Left lung (tissue), 4 donors: ENCODE measurements at regions not wholly inside any gene's neighbourhood (a gene's known extent, or its start where the extent isn't known, plus 50 kb on each side); places are given as distances from the start of the nearest gene placed in this dataset.
"Not testable (repeated sequence)": the region's sequence is repeated elsewhere in the genome, so short reads cannot be mapped to it uniquely, and the experiment has no call there.

ENCODE experiments used
- ATAC-seq: fragments of 200-7000 bp; cut with Tn5 transposase; one replicate; pipeline ENCODE4 v1.9.1; 2020; ENCODE audit warnings: moderate library complexity
- DNase-seq, 4 donors: peaks; one replicate each; pipeline ENCODE4 v3.0.0-alpha.2; 2013 to 2020
- H3K27ac ChIP-seq, 2 donors: fragments of 200-600 bp; sonication (generic) in 1 of 2; one replicate each; pipeline versions ENCODE4 v1.5.0 to v1.8.0; 2020 to 2021
- H3K27me3 ChIP-seq, 2 donors: fragments of 200-600 bp; sonication (generic) in 1 of 2; one replicate each; pipeline versions ENCODE4 v1.5.0 to v1.8.0; 2020 to 2021
- H3K36me3 ChIP-seq, 2 donors: fragments of 200-600 bp; sonication (generic) in 1 of 2; one replicate each; pipeline versions ENCODE4 v1.5.0 to v1.8.0; 2020 to 2021
- H3K4me1 ChIP-seq, 2 donors: fragments of 200-600 bp; one replicate each; pipeline ENCODE4 v1.8.0; 2021
- H3K4me3 ChIP-seq, 2 donors: fragments of 200-600 bp; sonication (generic) in 1 of 2; one replicate each; pipeline versions ENCODE4 v1.5.0 to v1.8.0; 2020 to 2021; ENCODE audit warnings: mild to moderate bottlenecking in 1 of 2
- H3K9me3 ChIP-seq, 2 donors: fragments of 200-600 bp; sonication (generic) in 1 of 2; one replicate each; pipeline versions ENCODE4 v1.5.0 to v1.8.0; 2020 to 2021
- CTCF ChIP-seq, 2 donors: fragments of 200-600 bp; sonication (generic) in 1 of 2; IDR thresholded peaks; one replicate each; pipeline versions ENCODE4 v1.5.0 to v1.8.0; 2021; ENCODE audit warnings: antibody characterized with exemption in 2 of 2
- intact Hi-C, 2 donors: fragments of 100-400 bp; cut with DNase I; formaldehyde crosslinking; loops; one replicate each; pipeline versions ENCODE4 v1.11.2 to v1.14.2; 2022
- donor health status: DM: no; HTN: yes; CAD: no.
- donor health status: DM: no; HTN: no; CAD: no.

GRCh38 chr20:53823121-53823764 is 229.6 kb upstream of the ZNF217 start:
- no peak overlapping the region for H3K27ac ChIP-seq
- intact Hi-C loops: no loop called here
- DNase-seq (no peak), ATAC-seq (no peak)
- no peak overlapping the region for H3K4me3 ChIP-seq
- H3K36me3 ChIP-seq: no peaks in the 10 kb centered on the region
- H3K4me1 ChIP-seq: peaks cover 5 to 9% of the 10 kb centered on the region in 2 donors
- no peak for TF ChIP-seq CTCF (IDR thresholded peaks at IDR 0.05)
- H3K9me3 ChIP-seq: peaks cover 0 to 3% of the 10 kb centered on the region in 2 donors
- no peaks in the 10 kb centered on the region for H3K27me3 ChIP-seq

GRCh38 chr20:53822534-53822933 is 228.9 kb upstream of the ZNF217 start:
- H3K27me3 ChIP-seq: no peaks in the 10 kb centered on the region
- no peak overlapping the region for H3K4me3 ChIP-seq
- intact Hi-C loops: no loop called here
- no peak overlapping the region for H3K27ac ChIP-seq
- H3K36me3 ChIP-seq: no peaks in the 10 kb centered on the region
- TF ChIP-seq CTCF (IDR thresholded peaks at IDR 0.05): no peak
- peaks cover 0 to 3% of the 10 kb centered on the region in 2 donors for H3K9me3 ChIP-seq
- DNase-seq (no peak), ATAC-seq (no peak)
- H3K4me1 ChIP-seq: peaks cover 0 to 6% of the 10 kb centered on the region in 2 donors

GRCh38 chr20:53819973-53820451 is 226.4 kb upstream of the ZNF217 start:
- intact Hi-C loops: no loop called here
- DNase-seq (no peak), ATAC-seq (no peak)
- Histone ChIP-seq H3K4me1 (no peaks in the 10 kb centered on the region), H3K4me3 (no peak overlapping the region), H3K9me3 (peaks cover 0 to 3% of the 10 kb centered on the region in 2 donors), H3K36me3 (no peaks in the 10 kb centered on the region), H3K27ac (no peak overlapping the region), H3K27me3 (no peaks in the 10 kb centered on the region)
- TF ChIP-seq CTCF (IDR thresholded peaks at IDR 0.05): no peak

GRCh38 chr20:53818457-53819177 is 225.0 kb upstream of the ZNF217 start:
- intact Hi-C loops: no loop called here
- Histone ChIP-seq H3K27me3 (no peaks in the 10 kb centered on the region), H3K4me3 (no peak overlapping the region), H3K27ac (no peak overlapping the region), H3K36me3 (no peaks in the 10 kb centered on the region), H3K4me1 (no peaks in the 10 kb centered on the region), H3K9me3 (peaks cover 0 to 3% of the 10 kb centered on the region in 2 donors)
- TF ChIP-seq CTCF (IDR thresholded peaks at IDR 0.05): no peak
- DNase-seq (no peak), ATAC-seq (no peak)

GRCh38 chr20:53817513-53817912 is 223.9 kb upstream of the ZNF217 start:
- H3K36me3 ChIP-seq, H3K9me3 ChIP-seq, ATAC-seq, H3K27ac ChIP-seq, DNase-seq, H3K27me3 ChIP-seq, H3K4me1 ChIP-seq, intact Hi-C loops, H3K4me3 ChIP-seq: not testable (repeated sequence)
